Ammon's horn (tissue), 1 donor: ENCODE measurements at regions not wholly inside any gene's neighbourhood (a gene's known extent, or its start where the extent isn't known, plus 50 kb on each side); places are given as distances from the start of the nearest gene placed in this dataset.

Source experiments
- DNase-seq: peaks from one replicate; pipeline ENCODE4 v3.0.0-alpha.2; 2016; ENCODE audit warnings: low spot score

DNA sequence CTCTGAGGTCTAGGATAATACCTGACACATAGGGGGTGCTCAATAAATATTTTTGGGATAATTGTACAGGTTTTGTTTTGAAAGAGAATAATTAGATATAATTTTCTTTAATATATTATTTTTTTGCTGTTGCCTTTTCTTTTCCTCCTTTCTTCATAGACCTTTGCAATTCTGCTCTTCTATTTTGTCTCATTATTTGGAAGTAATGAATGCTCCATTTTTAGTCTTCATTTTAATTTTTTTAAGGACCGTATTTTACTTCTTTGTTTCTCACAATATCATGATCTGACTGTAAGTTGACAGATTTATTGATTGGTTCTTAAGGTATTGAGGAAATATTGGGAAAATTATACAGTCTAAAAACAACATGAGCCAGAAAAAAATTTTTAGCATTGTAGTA lies 150.5 kb upstream of the TMC3 start:
- no peak for DNase-seq

DNA sequence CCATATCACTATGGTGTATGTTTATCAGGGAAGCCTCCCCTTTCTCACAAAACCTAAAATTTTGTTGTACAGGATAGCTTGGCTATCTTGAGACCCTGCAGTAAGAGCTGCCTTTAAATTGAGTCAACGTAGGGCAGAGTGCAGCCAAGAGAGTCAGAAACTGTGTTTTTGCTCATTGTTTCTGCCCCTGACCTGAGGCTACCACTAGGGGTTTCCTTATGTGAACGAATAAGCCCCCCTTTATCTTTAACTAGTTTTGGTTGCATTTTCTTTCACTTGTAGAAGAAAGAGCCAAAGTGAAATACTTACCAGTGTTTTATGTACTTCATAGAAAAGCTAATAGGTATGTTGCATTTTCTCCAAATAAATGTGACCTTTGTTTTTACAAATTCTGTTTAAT lies 149.9 kb upstream of the TMC3 start:
- DNase-seq = no peak

DNA sequence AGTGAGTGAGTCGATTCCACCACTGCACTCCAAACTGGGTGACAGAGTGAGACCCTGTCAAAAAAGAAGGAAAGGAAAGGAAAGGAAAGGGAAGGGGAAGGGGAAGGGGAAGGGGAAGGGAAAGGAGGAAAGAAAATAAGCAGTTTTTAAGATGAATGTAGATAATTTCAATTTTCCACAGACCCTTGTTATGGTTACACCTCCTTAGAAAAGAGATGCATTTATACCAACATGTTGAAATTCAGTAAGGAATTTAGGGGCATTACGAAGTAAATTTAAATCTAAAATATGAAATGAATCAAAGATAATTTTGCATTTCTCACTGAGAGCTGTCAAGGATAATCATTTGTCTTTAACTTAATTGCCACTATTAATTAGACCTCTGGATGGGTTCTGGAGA lies 146.5 kb upstream of the TMC3 start:
- DNase-seq = no peak

DNA sequence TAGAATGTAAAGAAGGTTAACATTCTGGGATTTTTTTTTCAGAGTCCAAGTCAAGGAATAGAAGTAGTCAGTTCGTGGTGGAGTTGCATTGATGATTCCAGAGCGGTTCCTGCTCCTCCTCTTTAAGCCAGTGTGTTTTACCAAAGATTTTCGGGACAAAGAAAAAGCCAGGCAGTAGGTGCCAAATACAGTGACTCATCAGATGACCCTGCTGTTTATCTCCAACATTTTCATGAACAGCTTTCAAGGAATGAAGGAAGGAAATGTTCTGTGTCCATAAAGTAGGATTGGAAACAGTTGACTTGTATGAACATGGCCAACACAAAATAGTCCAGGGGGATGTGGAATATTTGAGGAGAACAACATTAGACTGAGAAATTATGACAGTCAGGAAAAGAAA lies 142.4 kb upstream of the TMC3 start:
- DNase-seq = no peak

DNA sequence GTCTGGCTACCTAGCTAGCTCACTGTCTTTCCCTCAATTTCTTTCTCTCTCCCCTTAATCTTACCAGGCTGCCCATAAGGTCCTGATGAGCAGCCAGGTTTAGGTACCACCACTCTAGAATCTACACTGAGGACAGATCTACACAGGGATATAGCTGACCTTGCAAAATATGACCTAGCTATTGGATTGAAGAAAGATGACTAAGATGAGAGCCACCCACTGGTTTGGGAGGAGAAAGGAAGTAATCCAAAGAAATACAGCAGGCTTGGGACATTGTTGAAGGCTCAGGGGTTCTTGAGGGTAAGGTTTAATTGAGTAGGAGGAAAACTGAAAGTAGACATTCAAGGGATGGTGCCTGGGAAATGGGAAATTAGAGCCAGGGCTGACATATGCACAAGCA lies 142.0 kb upstream of the TMC3 start:
- no peak for DNase-seq

DNA sequence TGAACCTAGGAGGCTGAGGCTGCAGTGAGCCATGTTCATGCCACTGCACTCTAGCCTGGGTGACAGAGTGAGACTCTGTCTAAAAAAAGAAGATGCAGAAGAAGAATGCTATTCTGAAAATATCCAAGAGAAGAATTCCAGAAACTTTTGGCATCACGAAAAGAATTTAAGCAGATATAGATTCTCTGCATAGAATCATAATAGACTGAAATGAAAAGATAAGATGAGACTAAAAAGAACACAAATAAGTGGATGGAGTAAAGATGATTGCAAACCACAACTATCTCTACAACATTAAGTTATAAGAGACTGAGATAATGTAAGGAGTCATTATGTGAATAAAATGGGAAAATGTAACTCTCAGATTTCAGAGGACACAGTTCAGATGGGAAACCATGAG lies 140.7 kb upstream of the TMC3 start:
- no peak for DNase-seq

DNA sequence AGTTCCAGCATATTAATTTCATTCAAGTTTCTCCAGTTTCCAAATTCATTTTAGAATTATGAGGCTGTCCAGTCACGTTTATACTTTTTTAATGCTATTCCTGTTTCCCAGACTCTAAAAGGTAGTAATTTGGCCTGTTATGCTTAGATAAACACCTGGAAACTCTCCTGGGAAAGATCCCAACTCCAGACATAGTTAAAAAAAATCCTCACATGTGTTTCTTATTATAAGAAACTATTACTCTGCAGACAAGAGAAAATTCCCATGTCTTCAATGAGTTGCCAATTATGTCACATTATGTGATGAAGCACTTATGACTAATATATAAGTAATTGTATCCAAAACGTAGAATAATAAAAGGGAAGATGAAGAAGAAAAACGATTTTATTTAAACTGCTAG lies 137.1 kb upstream of the TMC3 start:
- DNase-seq = no peak

DNA sequence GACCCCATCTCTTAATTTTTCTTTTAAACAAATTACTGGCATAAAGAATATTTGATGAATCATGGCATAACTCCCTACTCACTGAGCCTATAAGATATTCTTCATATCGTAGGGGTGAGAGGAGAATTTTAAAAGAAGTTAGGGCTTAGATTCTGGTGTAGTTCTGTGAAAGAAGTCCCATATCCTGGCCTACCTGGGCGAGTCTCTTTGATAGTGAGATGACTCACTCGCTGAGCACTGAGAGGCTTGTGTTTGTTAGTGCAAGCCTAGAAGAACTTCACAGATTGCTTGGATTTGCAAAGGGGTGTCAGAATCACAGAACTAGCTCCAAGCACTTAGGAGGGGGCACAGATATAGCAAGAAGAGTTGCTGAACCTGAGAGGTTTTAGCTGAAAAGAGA lies 133.8 kb upstream of the TMC3 start:
- no peak for DNase-seq

DNA sequence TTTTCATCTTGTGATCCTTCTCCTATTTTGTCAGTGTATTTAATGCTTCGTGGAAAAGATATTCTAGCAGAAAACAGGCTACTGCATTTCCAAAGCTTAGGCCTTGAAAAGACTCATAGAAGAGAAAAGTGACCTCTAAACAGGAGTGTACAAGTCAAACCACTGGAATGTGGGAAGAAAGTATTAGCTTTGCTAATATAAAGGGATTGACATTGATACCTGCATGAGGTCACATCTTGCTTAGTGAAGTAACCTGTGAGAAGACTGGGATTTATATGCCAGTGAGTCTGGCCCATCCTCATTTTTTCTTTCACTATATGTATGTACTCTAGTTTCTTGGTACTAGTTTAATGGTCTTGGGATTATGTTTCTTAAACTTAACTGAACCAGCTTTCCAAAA lies 132.9 kb upstream of the TMC3 start:
- DNase-seq = no peak

DNA sequence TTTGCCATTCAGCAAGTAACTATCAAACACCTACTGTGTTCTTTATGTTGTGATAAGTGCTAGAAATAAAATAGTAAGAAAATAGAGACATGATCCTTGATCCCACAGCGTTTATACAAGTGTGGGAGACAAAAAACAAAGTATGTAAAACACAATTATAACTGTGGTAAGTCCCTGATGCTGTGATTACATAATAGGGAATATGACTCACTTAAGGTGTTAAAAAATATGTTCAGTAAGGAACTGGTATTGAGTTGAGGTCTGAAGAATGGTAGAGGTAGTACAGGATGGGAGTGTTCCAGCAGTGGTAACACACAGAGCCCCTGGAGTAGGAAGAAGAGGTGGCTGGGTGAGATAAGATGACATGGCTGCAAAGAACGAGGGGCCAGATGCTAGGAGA lies 132.1 kb upstream of the TMC3 start:
- no peak for DNase-seq

DNA sequence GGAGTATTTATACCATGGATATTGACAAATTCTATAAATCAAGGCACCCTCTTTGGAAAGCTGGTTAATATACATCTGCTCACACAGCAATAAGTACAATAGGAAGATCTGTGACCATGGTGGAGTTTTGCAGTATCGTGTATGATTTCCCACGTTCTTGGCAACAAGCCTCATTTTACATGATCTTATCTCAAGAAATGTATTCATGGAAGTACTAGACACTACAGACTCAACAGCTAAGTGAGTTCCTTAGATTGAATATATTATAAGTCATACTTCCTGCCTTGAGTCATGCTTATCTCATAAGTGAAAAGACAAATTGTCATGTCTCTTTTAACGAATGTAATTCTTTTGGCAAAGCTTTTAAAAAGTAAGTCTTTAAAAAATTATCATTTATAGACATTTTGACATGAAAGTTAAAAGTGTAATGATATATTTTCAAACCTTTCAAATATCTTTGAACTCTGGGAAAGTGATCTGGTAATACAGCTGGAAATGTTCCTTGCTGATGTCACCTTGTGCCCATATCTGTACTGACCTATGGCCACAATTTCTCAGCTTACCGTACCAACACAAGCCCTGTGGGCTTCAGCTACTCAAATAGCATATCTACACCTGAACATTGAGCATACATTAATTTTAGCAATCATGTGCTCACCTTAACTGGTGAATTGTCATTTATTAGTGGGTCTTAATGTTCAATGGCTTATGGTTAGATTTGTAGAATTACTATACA lies 130.3 kb upstream of the TMC3 start:
- DNase-seq = no peak

DNA sequence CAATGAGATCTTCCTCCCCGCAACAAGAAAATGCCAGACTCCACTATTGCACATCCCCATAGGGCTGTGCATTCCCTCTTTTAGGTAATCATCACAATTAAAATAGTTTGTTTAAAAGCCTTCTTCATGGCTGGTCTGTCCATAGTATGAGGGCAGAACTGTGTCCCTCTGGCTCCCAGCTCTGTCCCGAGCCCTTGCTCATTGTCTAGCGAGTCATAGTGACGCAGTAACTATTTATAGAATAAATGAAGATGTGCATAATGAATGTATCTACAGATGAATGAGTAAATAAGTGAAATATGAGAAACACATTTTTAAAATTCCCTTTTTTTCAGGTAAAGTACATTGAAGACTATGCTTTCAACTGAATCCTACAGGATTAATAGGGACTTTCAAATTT lies 128.4 kb upstream of the TMC3 start:
- no peak for DNase-seq

DNA sequence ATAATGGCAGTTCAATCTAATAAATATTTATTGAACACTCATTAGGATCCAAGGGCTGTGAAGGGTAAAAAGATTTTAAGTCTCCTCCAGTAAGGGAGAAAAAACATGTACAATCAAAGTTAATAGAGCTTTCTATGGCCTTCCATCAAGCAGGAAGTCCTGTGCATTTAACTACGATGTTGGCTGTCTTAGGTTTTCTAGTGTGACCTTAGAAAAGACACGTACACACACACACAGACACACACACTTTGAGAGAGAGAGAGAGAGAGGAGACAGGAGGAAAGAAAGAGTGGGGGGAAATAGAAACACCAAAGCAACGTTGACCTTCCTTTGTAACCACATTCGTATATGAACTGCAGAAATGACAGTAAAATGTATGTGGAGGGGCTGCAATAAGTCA lies 126.1 kb upstream of the TMC3 start:
- DNase-seq = no peak

DNA sequence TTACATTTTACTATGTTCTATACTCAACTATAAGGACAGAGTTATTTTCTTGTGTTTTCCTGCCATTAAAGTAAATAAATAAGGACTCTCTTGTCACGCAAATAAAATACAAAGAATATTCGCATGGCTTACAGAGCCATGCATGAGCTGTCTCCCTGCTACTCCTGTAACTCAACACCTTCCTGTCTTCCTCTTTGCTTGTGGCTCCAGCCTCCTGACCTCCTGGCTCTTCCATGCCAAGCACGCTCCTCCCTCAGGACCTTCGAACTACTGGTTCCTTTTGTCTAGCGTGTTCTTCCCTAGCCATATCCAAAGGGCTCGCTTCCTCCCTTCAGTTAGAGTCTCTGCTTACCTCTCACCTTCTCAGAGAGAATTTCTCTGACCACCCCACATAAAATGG lies 124.3 kb upstream of the TMC3 start:
- no peak for DNase-seq

DNA sequence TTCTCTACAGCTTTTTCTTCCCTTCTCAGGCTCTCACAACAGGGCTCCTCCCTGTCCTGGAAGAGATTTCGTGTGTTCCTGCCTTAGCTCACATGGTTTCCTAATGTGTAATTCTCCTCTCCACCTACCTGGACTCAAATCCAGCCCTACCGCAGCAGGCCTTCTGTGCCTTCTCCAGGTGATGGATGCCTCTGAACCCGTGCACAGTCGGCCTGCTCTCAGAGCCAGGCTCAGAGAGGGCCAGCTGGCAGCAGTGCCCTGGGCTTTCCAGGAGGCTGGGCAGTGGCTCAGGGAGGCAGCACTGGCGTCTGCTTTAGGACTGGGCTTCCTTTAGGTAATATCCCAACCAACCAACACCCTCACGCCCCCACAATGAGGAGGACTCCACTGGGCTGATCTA lies 123.2 kb upstream of the TMC3 start:
- DNase-seq = no peak

DNA sequence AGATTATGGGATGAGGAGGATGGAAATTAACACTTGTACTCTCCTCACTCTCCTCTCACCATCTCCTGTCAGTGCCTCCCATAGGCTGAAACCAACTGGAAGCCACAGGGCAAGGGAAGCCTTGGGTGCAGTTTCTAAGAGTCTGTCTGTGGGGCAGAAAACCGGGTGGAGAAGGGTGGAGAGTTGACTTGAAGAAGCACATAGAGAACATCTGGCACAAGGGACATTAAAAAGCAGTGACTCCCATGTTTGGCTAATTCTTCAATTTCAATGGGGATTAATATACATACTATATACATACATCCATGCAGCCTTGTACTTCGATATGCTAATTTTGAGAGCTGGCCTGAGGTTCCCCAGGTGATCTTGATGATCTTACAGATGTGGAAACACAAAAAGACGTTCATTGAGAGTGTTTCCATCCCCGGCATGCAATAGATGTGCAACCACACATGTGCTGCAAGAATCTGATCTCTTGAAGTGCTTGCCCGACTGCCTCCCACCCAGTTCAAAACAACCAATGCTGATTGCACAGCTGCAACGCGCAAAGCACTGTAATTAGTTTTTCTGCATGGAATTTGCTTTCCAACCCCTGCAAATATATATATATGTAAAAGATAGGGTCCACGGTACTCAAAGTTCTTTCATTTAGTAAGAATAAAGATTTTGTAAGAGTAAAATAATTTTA lies 121.9 kb upstream of the TMC3 start:
- no peak for DNase-seq

DNA sequence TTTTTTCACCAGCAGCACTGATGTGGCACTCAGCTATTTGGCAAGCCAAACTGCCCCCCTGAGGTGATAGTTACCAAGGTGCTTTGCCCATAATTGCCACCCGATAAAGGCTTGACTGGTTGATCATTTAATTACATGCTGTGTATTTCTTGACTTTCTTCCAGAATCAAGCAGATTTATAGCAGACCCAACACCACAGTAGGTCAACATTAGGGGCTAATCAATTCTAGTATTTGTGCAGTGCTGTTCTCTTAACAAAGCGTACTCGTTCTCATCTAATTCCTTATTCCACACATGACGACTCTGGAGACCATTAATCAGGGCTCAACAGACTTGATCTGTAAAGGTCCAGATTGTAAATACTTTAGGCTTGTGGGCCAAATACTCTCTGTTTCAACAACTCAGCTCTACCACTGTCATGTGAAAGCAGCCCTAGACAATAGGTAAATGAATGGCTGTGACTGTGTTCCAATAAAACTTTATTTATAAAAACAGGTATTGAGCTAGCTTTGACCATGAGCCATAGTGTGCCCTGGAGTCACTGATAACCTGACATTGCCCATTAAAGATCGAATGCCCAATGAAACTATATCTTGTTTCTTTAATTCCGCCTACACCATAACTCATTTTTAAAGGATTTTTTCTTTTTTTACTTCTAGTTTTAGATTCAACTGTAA lies 119.1 kb upstream of the TMC3 start:
- no peak for DNase-seq

DNA sequence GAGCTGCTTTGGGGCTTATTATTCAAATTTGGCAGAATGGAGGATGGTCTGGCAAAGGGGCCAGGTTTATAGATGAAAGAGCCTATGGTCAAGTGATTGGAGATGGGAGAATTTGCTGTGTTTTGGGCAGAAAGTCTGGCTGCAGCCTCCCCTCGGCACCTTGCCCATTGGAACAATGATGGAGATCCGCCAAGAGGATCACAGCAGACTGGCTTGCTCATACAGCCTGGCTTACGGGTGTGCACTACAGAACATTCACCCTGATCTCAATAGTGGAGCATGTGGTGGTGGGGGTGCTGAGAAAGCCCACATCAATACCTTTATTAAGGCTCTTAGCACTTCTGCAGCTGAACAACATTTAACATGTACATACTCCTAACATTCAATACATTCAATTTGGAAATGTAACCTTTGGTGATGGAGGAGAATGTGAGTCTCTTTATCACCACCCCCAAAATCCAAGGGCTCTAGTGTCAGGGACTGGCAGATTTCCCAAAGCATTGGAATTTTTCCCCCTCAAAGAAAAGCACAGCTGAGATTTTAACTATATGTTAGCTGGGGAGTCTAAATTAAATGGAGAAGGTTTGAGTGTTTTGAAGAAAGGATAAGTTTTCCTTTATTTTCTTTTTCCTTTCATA lies 118.4 kb upstream of the TMC3 start:
- peak; percentile 71 for DNase-seq

DNA sequence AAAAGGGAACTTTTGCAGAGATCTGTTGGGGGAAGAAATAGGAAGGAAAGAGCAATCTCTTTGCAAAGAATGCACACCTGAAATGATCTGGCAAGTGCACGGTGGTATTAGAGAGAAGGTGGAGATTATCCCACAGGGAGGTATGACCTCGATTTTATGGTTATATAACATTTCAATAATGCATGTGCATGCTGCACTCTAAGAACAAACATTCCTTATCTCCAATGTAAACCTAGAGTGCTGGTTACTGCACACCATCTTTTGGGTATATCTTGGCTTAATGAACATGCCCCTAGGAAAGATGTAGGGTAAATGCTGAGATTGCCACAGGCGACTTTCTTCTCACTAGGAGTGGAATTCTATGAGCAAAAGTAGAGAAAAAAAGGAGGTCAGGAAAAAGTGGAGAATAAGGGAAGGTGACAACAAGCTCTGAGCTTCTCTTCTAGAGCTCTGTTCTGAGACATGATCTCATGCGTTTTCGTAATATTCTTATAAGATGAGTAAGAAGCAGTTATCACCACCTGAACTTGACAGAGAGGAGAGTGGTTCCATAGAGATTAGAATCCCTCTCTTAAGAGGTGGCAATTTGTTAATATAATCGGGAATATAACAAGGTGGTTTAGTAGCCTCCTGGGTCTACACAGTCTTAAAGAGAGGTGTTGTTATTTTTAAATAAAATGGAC lies 117.5 kb upstream of the TMC3 start:
- DNase-seq = no peak

DNA sequence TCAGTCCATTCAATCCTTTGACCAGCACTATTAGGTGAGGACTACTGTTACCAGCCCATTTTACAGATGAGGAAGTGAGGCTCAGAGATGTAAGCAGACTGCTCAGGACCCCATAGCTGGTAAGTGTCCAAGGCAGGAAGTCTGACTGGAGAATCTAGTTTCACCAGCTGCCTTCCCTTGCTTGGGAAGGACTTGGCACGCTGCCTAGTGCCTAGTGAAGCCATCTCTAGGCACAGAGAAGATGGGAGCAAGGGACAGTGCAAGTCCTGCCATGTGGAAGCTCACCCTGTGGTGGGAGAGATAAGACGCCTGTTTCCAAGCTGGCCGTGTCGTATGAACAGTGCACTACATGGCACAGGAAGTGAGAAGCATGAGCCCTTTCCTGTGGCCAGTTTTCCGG lies 111.8 kb upstream of the TMC3 start:
- DNase-seq = no peak

DNA sequence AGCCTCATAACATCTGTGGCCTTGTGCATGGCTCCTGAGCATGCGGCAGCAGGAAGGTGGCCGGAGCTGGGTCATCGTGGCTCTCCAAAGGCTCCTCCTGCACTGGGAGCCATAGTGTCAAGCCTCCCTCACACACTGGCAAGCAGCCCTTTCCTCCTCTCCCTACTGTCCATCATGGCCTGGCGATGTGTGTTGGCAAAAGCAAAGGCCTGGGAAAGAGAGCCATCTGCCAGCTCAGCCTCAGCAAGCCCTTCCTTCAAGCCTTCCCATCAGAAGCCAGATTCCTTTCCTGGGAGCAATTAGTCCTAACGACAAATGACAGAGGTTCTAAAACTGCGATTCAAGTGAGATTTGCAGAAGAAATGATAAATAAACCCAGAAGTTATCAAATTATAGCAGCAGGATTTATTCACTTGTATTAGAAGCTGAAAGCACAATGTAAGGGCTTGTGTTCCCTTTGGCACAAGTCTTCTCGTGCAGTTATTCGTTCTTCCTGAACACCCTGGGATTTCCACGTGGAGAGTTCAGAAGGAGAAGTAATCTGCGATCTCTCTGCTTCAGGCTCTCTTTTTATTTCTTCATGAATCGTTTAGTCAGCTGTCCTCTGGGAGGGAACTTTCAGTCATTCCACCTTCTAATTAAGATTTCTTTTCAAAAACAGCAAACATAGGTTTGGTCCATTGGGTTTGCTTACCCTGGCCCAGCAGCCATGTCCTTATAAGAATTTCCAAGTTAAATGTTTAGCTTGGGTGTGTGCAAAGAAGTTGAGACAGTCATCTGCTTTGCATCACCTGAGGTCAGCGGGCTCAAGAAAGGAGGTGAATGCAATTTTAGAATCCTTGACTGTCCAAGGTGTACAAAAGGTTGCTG lies 110.3 kb upstream of the TMC3 start:
- no peak for DNase-seq
